ENCODE measurements at regions not wholly inside any gene's neighbourhood (a gene's known extent, or its start where the extent isn't known, plus 50 kb on each side); places are given as distances from the start of the nearest gene placed in this dataset.

DNA sequence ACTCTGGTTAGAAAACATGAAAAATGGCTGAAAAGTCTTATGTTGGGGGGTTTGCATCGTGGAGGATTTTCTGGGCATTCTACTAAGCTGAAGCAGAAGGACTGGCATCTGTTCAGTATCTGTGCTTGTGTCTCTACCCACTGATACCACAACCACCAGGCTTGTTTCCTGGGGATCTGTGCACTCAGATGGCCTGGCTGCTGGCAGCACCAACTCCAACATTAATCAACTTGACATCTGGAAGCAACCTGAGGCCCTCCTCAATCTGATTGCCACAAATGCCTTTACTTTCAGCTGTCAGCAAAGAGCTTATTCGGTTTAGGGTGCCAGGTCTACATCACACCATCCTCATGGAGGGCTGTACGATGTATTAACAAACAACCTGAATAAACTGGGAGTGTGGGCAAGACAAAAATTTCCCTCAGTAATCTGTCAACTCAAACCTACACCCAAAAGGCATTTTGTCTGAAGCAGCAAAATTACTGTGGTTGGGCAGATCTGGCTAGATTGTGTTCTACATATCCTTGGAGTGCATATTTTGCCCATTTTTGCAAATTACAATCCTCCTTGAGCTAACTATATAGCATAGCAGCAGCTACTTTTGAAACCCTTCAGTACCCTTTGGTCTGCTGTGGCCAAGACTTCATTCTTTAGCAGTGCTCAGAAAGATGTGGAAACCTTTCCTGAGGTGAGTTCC is 74.6 kb downstream of the FOXD1 start:
- DNase-seq: no peak

DNA sequence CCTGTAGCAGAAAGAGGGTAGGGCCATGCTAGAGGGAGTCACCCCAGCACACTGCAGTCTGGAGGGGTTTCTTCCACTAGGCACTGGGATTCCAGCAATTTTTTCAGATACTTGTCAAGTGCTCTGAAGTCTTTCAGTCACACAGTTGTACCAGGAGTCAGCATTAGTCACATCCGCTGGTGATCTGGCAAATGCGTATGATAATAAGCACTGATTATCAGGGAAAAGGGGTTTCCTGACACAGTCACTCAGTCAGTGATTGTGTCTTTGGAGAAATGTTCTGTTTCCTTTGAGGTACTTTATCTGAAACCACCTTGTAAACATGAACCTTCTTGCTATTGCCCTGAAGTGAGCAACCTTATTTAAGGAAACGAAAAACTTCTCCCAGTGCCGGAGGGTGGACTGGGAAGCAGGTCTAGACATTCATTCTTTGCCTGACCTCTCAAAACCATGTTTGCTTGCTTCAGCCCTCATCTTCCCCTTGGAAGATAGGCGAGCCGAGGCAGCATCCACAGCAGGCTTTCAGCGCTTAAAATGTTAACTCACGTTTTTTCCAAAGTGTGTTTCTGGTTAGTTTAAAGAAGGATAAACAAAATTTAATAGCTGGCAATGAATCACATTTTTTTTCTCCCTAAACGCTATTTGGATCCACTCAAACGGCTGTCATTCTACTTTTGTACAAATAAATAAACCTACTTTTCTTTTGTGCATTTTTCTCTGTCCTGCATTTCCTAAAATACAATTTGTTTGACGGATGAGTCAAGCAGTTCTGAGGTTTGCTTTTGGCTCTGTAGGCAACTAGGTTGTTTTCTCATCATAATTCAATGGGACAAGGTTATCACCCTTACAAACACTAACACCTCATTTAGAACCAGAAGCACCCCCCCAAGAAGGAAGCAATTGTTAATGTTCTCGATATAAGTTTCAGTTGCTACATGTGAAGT is 77.7 kb downstream of the FOXD1 start:
- DNase-seq: peak; percentile 90

DNA sequence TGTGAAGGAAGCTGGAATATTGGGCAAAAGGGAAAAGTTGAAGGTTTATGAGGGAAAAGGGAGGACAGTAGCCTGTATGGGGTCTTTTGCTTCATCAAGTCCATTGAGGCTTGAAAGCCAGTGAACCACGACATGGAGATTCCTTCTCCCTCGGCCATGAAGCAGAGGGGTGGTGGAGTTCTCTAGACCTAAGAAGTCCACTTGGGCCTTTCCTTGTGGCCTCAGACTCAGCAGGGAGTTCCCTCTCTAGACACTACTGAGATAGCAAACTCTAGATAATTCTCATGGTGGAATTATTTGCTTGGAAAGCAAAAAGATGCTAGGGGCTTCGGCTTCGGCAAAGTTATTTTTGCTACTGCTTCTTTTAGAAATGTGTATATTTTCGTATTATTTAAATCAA is 78.5 kb downstream of the FOXD1 start:
- DNase-seq: no peak

DNA sequence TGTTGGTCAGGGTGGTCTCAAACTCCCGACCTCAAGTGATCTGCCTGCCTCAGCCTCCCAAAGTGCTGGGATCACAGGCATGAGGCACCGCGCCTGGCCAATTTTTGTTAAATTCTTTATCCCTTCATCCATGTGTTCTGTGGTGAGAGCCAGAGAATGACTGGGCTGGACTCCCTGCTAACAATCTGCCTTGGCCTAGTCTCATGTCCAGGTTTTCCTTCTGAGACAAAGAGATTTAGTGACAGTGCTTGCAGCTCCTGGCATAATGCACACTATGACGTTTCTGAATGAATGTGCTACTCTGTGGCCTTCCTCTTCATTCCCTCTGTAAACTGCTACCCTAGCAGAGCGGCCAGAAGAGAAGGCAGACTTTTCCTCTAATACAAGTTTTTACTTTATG is 79.3 kb downstream of the FOXD1 start:
- DNase-seq: no peak

DNA sequence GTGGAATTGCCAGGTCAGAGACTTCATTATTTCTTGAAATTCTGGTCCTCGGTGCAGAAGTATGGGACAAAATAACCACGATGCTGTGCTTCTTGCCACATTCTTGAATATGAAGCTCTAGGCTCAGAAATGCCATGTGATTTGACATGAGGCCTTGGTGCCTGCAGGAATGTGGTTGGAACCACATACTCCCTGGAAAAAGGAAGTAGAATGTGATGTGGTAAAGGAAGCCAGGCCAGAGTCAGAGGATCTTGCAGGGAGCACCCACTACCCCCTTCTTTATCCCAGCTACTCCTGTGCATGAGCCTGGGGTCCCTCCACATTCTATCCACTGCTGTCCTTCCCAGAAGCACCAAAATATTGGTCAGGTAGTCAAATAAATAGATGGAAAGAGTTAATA is 80.9 kb downstream of the FOXD1 start:
- DNase-seq: no peak

DNA sequence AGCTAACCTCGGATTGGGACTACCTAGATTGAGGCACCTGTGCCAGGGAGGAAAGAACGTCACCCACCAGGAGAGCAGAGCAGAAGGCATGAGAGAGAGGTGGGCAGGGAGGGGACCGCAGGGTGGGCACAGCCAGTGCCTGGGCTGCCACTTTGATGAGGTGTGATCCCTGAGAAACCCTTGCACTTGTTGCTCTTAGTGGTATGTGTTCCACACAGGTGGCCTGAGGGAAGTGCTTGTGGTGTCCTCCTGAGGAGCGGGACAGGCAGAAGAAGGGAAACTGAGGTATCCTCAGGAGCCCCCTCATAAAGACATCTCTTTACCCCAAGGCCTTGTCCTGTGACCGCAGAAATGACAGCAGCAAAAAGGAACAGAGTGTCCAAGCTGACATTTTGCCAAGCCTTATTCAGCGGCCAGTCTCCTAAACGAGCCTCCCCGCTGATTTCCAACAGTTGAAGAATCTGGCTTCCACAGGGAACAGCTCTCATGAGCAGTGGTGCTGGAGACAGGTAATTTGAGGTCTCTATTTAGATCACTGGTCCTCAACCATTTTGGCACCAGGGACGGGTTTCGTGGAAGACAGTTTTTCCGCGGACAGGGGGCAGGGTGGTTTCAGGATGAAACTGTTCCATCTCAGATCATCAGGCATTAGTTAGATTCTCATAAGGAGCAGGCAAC is 82.4 kb downstream of the FOXD1 start:
- no peak for DNase-seq

DNA sequence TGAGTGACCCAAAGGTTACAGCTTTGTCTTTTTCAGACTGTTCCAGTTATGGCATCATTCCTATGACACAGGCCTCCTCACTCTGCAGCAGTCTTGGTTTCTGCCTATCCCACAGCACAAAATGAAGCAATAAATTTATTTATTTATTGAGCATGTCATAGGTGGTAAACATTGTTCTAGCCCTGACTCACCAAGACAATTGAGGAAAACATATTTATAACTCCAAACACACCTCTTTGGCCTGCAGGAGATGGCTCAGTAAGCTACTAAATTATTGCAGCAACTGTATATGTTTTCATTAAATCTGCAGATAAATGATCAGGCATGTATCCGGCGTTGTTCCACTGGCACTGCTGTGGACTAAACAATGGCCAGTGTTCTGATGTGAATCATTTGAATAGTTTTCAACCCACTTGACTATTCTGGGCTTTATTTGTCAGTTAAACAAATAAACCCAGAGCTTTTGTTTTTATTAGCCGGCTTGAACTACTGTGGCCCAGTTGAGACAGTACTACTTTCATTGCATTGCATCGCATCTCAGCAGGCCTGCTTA is 83.2 kb downstream of the FOXD1 start:
- DNase-seq: peak; percentile 40

DNA sequence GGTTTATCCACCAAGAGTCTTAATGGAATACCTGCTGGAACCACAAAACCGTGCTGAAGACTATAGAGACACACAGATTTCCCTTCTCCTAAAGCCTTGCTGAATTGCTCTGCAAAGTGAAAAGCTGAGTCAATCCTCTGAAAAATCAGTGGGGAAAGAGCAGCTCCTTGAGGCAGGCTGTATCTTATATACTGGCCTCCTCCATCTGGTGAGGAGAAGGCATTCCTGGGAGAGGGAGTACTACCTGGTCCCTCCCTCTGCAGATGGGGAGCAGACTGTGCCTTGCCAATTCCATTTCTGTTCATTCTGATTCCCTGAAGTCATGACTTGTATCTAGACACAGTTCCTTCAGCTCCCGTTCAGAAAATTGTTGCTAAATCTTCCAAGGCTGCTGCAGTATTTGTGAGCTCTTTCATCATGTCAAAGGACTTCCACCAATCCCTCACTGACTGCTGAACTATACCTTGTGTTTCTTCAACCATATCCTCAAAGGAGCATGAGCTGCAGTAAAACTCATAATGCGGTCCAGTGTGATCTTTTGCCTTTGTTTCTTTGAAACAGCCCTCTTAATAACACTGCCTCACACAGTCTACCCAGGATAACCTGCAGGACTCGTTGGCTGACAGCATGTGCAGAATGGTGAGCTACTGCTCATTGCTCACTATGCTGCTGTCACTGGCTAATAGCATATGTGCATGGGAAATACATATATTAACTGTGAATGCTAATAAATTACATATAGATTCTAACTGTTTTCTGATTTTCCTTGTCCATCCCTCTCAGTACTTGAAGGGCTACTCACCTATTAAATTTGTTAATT is 84.5 kb downstream of the FOXD1 start:
- DNase-seq: no peak

DNA sequence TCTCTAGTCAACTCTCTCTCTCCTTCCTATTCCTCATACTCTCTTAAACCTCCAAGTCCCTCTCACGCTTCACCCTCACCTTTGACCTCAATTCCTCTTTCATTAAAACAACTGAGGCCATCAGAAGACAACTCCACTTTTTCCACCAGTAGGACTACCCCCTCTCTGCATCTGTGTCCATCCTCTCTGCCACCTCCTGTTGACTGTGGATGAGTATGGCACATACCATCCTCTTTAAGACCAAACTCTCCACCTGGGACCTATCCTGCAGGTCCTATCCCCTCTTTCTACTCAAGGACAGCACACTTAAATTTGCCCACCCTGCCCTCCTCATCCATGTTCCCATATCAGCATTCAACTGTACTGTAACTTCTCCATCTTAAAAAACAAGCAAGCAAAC is 89.2 kb downstream of the FOXD1 start:
- DNase-seq: no peak

DNA sequence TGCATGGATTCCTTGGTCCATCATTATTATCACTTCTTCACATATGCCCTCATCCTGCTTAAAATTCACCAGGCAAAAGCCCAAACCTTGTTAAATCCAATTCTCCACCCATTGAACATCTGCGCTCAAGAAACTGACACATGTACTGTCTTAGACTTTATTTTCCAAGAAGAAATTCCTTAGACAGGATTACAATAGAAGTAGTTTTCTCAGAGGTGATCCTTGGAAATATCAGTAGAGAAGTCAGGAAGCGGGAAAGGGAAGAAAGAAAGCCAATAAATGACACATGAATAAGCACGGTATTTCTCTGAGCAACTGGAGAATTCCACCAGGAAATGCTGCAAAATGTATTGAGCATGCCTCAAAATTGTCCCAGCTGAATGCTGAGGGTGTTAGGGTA is 90.2 kb downstream of the FOXD1 start:
- DNase-seq: no peak

DNA sequence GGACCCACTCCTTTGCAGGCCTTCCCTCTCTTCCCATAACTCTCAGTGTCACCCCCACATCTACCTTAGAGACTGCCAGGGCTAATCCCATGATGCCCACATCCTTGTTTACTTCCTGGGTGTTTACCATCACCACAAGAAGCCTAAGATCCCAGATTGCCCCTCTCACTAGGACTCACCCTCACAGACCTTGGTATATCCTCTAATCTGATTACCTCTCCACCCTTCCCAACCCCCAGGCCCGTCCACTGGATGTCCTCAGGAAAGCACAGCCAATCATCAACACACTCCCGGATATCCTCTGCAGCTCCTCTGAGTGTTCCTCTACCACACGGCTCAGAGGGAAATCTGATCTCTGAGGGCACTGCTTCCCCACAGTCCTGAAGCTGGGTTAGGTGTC is 91.0 kb downstream of the FOXD1 start:
- DNase-seq: no peak

DNA sequence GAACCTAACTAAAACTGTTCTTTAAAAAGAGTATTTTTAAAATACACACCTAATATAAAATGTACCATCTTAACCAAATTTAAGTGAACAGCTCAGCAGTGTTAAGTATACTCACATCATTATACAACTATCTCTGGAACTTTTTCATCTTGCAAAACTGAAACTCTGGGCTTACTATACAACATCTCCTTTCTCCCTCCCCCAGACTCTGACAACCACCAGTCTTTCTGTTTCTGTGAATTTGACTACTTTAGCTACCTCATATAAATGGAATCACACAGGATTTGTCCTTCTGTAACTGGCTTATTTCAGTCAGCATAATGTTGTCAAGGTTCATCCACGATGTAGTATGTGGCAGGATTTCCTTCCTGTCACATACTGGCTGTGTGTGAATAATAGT is 93.5 kb downstream of the FOXD1 start:
- DNase-seq: no peak

DNA sequence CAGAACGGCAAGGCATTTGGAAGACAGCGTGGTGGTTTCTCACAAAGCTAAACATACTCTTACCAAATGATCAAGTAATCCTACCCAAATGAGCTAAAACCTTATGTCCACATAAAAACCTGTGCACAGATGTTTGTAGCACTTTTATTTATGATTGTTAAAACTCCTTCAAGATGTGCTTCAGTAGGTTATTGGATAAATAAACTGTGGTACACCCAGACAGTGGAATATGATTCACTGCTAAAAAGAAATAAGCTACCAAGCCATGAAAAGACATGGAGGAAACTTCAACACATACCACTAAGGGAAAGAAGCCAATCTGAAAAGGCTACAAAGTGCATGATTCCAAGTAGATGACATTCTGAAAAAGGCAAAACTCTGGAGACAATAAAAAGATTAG is 94.2 kb downstream of the FOXD1 start:
- DNase-seq: no peak

DNA sequence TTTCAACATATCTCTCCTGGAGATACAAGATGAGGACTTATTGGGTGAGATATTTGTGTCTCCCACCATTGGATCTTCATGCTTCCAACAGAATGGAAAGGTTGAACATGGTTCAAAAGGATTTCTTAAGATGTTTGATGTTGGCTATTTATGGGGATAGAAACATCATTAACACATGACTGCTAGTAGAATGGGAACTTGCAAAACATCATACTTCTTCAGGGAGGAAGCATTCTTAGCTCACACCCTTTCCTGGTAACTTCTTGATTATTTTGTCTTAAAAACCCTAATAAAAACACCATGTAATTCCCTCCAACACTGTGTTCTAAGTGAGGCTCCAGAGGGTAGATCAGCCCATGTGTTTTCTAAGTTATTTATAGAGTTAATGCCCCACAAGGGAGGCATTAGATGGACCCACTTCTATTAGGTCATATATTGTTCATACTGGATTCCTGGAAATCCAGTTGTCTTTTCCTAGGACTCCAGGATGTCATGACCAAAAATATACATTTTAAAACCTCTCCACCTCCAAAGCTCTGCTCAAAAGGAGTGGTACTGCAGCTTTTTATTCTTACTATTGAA is 95.8 kb downstream of the FOXD1 start:
- DNase-seq: no peak

DNA sequence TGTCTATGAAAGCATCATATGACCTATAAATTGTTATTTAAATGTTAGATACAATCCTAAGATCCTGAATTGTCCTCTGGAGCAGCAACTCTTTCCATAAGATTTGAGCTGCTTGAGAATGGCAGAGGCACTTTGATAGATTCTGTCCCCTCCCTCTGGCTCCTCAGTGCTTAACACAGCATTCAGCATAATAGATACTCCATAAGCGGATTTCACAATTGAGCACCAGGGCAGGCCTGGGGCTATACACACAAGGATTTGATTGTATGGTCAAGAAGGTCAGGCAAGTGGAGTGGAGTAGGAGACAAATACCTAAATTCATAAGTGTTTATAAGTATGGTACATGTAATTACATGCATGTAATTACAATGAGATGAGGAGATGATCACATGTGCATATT is 96.3 kb downstream of the FOXD1 start:
- DNase-seq: no peak

DNA sequence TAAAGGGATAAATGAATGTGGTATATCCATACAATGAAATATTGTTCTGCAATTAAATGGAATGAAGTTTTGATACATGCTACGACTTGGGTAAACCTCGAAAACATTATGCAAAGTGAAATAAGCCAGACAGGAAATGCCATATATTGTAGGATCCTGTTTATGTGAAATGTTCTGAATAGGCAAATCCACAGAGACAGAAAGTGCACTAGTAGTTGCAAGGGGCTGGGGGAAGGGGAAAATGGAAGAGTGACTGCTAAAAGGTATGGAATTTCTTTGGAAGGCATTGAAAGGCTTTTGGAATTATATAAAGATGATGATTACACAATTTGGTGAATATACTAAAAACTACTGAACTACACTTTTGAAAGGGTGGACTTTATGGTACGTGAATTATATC is 97.0 kb downstream of the FOXD1 start:
- DNase-seq: no peak

DNA sequence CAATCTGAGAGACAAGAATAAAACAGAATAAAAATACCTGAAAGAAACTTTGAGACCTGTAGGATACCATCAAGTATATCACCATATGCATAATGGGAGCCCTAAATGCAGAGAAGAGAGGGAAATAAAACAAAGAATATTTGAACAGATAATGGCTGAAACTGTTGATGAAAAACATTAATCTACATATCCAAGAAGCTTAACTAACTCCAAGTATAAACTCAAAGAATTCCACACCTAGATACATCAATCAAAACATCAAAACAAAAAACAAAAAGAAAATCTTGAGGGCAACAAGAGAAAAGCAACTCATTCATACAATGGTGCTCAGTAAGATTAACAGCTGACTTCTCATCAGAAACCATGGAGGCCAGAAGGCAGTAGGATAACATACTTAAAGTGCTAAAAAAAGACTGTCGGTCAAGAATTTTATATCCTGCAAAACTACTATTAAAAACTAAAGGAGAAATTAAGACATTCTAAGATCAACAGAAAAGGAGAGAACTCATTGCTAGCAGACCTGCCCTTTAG is 101.6 kb downstream of the FOXD1 start:
- DNase-seq: no peak

DNA sequence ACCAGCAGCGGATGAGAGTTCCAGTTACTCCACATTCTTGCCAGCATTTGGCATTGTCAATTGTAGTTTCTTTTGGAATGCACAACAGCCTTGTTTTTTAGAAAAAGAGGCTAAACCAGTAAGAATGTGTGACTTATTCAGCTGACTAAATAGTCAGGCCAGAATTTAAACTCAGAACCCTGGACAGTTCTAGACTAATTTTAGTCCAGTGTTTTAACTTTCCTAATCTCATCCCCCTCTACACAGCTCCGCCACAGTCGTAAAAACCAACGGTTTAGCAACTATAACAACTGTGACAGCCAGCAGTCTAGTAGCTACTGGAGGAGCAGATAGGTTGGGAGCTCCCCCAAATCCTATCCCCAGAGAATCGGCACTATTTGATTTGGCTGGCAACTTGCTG is 103.7 kb downstream of the FOXD1 start:
- DNase-seq: no peak

DNA sequence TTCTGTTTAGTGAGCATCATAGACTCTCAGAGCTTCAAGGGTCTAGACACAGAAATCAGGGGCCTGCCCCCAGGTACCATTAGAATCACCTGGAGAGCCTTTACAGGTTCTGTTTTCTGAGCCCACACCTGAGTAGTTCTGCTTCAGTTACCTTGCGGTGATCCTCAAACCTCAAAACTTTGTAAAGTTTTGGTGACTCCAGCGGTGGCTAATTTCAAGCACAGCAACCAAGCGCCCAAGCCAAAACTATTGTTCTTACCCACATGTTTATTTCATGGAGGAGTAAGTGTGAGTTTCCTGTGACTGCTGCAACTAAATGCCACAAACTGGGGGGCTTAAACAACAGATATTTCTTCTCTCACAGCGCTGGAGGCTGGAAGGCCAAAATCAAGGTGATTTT is 108.9 kb downstream of the FOXD1 start:
- no peak for DNase-seq

DNA sequence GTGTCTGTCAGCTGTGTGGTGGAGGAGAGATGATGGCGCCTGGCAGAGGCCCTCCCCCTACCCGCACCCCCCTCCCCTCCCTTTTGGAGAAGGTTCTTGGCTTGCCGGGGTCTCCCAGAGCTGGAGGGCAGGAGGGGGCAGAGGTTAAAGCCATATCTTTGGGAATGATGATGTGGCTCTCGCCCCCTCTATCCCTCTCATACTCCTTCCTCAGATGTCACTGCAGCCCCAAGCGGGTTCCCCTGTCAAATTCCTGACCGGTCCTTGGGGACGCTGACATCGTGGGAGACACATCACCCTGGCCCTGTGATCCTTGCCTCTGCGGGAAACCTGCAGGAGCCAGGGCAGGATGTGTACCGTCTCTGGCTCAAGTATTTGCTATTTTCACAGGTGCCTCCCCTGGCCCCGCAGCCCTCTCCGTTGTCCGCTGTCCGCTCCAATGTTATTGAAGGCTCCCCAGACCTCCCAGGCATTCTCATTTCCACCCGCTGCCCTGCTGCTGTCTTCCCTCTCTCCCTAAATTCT is 109.5 kb downstream of the FOXD1 start:
- no peak for DNase-seq

DNA sequence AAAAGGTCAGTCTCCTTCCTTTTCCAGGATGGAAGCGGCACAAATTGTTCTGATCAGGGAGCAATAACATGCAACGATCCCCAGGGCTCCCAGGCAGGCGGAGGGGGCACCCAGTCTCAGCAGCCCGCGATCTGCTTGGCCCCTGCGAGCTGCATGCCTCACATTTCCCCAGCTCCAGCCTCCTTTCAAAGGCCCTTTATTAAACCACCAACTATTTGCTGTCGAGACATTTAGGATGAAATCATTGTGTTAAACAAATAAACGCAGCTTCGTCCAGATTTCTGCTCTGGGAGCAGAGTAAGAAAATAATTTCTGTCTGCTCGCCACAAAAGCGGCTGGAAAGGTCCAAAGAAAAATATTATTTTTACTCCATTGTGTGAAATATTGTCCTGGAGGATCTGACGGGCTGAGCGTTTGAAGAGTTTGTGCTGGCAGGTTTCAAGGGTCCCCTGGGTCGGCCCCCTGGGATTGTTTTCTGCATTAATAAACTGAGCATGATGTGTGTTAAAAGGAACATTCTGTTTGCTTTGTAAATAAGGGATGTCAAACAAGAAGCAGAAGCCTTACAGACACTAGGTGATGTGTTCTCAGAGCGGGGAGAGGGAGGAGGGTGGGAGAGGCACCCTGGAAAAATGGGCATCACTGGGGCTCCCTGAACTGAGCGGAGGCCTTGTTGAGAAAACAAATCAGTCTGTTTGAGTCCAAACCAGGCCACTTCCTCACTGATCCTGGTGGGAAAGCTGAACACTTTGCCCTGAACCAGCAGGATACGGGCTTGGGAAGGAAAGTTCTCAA is 110.1 kb downstream of the FOXD1 start:
- DNase-seq: peak; percentile 39

Data from amniotic stem cell (primary cell).